BJ (cell line): ENCODE measurements at regions not wholly inside any gene's neighbourhood (a gene's known extent, or its start where the extent isn't known, plus 50 kb on each side); places are given as distances from the start of the nearest gene placed in this dataset.

Source experiments
- CTCF ChIA-PET: fragments of 350-600 bp; formaldehyde crosslinking; extraction: SDS; loops from one replicate; lab custom pipeline; 2021; ENCODE audit warnings: antibody characterized with exemption, inconsistent platforms; lab: Yijun Ruan, JAX
- POLR2A ChIA-PET: fragments of 300-600 bp; sonication (Branson Sonifier 250); formaldehyde crosslinking; extraction: SDS; loops from one replicate; lab custom pipeline; 2021; ENCODE audit warnings: antibody characterized with exemption; lab: Charles Lee
- DNase-seq: peaks from one replicate; pipeline ENCODE4 v3.0.0-alpha.2; 2011; ENCODE audit warnings: low read depth
- H3K27me3 ChIP-seq: 2 replicates; pipeline ENCODE4 v1.6.0; 2011; ENCODE audit warnings: low read length; ENCODE audit not compliant: control insufficient read depth, insufficient read depth
- H3K36me3 ChIP-seq: 2 replicates; pipeline ENCODE4 v1.5.1; 2011; ENCODE audit warnings: low read length; ENCODE audit not compliant: control insufficient read depth, insufficient read depth
- H3K4me3 ChIP-seq: 2 replicates; pipeline ENCODE4 v1.5.1; 2011; ENCODE audit warnings: low read depth, mild to moderate bottlenecking, control low read depth, low read length
- TF ChIP-seq, protein P1 (sequence below): IDR thresholded peaks from 2 replicates; pipeline ENCODE4 v1.5.1; 2011; ENCODE audit warnings: low read depth, mild to moderate bottlenecking, control low read depth, inconsistent platforms, low read length, moderate library complexity; ENCODE audit not compliant: insufficient read depth

DNA sequence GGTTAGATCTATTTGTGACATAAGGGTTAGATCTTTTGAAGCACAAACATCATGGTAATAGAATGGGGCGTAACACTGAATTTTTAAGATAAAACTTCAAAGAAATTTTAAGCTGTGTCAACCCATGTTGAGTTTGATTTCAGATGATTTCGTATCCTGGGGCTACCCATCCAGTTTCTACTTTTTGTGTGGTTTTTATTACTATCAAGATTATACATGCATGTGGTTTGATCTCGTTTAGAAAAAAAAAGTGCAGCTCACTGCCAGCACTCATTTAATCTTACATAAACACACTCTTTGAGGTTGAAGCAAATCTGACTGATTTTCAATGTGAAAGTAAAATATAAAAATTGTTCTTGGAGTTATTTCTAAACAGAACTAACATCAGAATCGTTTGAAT is 140.8 kb upstream of the GRB10 start:
- POLR2A ChIA-PET: no interaction called here
- Histone ChIP-seq H3K27me3 (no peaks in the 10 kb centered on the region), H3K4me3 (no peak overlapping the region), H3K36me3 (no peaks in the 10 kb centered on the region)
- no peak for DNase-seq
- CTCF ChIA-PET: interaction anchor here (1.1 kb wide), 1 partner anchor 10 kb away, joined by 4 read pairs; no protein-coding TSS in a partner anchor
- TF ChIP-seq, protein P1, sequence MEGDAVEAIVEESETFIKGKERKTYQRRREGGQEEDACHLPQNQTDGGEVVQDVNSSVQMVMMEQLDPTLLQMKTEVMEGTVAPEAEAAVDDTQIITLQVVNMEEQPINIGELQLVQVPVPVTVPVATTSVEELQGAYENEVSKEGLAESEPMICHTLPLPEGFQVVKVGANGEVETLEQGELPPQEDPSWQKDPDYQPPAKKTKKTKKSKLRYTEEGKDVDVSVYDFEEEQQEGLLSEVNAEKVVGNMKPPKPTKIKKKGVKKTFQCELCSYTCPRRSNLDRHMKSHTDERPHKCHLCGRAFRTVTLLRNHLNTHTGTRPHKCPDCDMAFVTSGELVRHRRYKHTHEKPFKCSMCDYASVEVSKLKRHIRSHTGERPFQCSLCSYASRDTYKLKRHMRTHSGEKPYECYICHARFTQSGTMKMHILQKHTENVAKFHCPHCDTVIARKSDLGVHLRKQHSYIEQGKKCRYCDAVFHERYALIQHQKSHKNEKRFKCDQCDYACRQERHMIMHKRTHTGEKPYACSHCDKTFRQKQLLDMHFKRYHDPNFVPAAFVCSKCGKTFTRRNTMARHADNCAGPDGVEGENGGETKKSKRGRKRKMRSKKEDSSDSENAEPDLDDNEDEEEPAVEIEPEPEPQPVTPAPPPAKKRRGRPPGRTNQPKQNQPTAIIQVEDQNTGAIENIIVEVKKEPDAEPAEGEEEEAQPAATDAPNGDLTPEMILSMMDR: no peak

DNA sequence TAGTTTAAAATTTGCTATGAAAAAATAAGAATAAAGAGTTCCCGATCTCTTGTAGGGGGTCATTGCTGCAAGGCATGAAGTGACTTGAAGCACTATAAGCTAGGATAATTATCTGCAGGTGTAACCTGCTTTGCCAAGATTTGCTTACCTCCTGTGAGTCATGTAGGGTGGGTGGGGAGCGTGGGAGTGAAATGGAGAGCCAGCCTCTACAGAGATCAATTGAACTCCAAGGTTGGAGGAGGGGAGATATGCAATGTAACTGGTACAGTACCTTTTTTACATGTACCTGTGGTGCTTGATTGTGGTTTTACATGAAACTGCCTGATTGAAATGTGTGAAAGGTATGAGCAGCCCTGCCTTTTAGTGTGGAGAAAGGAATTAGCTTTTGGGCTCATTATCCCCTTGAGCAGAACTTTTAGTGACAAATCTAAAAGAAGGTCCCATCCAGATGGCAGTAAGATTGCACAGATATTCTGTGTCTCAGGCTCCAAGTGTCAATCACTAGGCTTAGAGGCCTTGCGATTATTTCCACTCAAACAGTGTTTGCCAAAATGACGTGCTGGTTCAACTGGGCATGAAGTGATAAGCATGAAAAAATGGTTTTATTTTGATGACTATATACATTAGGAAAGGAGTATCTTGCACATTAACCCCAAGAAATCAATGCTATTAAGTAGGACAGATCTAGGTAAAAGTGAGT is 138.6 kb upstream of the GRB10 start:
- H3K27me3 ChIP-seq: no peaks in the 10 kb centered on the region
- POLR2A ChIA-PET: no interaction called here

DNA sequence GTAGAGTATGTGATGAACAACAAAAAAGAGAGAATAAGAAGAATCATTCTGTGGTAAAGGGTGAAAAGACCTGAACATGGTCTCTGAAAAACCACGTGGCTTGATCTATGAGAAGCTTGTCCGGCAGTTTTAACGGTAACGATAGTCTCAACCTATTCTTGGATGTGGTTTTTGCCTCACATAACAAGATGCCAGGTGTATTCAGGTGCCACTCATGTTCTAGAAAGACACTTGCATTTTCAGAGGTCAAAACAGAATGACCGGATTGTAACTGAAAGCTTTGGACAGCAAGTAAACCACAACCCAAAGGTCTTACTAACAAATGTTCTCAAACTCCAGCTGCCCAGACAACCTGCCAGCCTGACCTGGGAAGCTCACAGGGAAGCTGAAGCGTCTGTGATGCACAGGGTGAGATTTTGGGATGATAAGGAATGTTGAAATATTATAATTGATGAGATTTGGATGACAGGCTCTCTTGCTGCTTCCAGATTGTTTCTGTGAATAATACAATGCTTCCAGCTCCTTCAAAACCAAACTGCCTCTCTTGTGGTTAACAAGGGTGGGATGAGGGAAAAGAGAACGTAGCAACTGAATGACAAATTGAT is 137.4 kb upstream of the GRB10 start:
- H3K36me3 ChIP-seq: no peaks in the 10 kb centered on the region
- H3K4me3 ChIP-seq: no peak overlapping the region
- DNase-seq: no peak
- H3K27me3 ChIP-seq: no peaks in the 10 kb centered on the region; the same call in 1 of the 2 replicates
- ChIA-PET CTCF (no interaction called here), POLR2A (no interaction called here)
- TF ChIP-seq, protein P1: no peak

More for the DNA sequence above, 138.6 kb upstream of the GRB10 start:
- TF ChIP-seq, protein P1: no peak
- no peak for DNase-seq
- Histone ChIP-seq H3K4me3 (no peak overlapping the region), H3K36me3 (no peaks in the 10 kb centered on the region)
- CTCF ChIA-PET: interaction anchor here (0.5 kb wide), 1 partner anchor 221 kb away, joined by 3 read pairs; no protein-coding TSS in a partner anchor

DNA sequence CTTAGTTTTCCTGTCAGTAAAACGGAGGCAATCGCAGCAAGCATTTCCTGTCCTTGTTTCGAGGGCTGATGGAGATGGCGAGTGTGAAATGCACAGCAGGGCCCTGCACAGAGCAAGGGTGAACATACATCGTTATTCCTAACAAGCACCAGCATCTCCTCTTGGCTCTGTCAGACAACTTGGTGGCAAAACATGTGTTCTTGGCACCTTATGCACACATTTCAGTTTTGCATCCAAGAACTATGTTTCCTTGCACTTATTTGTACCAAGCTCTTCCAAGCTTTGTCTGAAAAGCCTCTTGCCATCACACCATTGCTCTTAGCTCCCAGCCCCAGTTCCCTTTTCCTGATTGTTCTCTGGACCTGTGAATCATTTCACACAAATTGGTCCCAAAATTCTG is 132.9 kb upstream of the GRB10 start:
- Histone ChIP-seq H3K27me3 (peaks cover 2% of the 10 kb centered on the region; the same call in 1 of the 2 replicates), H3K4me3 (no peak overlapping the region), H3K36me3 (no peaks in the 10 kb centered on the region)
- DNase-seq: no peak
- TF ChIP-seq, protein P1: no peak
- CTCF ChIA-PET: no interaction called here
- POLR2A ChIA-PET: no interaction called here

DNA sequence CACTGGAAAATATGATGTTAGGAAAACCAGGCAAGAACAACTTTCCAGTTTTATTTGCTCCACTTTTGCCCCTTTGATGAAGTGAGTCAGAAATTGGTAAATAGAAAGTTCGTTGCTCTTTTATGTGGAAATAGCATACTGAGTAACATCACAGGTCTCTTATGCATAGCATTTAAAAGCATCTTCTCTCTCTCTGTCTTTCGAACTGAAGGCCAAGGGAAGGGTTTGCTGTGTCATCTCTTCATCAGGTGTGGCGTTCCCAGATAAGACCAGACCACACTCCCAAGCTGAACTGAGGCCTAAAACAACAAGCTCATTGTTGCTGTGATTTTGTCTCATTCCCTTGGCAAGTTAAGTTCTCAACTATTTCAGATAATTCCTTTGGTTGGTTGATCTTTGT is 131.8 kb upstream of the GRB10 start:
- Histone ChIP-seq H3K36me3 (no peaks in the 10 kb centered on the region), H3K4me3 (no peak overlapping the region), H3K27me3 (peaks cover 2% of the 10 kb centered on the region; the same call in 1 of the 2 replicates)
- POLR2A ChIA-PET: no interaction called here
- DNase-seq: no peak
- CTCF ChIA-PET: no interaction called here
- TF ChIP-seq, protein P1: no peak
